ACHN (cell line): ENCODE measurements at regions not wholly inside any gene's neighbourhood (a gene's known extent, or its start where the extent isn't known, plus 50 kb on each side); places are given as distances from the start of the nearest gene placed in this dataset.
"Not testable (repeated sequence)": the region's sequence is repeated elsewhere in the genome, so short reads cannot be mapped to it uniquely, and the experiment has no call there.

Source experiments
- DNase-seq: peaks from one replicate; pipeline ENCODE4 v3.0.0-alpha.2; 2015
- in situ Hi-C: cut with HindIII; loops from 2 replicates; pipeline ENCODE4 v1.10.0; 2017; ENCODE audit warnings: low sequenced_read_pairs, low pct_ligation_motif_present, low pct_unique_long_range_greater_than_20kb

DNA sequence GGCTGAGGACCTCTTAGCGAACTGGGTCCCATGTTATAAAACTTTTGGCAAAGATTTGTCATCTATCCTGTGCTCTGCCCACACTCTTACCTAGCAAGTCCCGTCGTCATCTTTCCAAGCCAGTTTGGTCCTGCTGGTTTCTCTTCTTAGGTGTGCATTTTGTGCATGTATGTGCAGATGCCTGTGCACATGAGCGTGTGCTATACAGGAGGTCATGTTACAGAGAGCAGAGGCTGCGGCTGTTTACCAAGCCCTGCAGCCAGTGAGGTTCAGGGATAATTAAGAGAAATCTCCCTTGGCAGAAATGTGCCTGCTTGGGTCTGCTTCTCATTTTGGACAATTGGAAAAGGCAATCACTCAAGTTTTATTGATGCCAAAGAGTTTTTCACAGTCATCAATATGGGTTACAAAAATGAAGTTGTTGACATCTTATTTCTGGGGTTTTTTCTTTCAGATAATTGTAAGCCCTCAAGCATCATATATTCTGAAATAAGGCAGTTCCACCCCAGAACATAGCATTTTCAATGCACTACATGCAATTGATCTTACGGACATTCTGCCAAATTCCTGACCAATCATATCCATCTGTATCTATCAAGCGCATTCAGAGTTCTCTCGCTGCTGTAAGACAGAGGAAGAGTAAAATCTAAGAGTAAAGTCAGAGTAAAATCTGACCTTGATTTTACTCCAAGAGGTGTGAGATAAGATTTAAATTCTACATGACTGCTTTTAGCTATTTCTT is 361.4 kb upstream of the ZNF32 start:
- no peak for DNase-seq
- in situ Hi-C loops = no loop called here

DNA sequence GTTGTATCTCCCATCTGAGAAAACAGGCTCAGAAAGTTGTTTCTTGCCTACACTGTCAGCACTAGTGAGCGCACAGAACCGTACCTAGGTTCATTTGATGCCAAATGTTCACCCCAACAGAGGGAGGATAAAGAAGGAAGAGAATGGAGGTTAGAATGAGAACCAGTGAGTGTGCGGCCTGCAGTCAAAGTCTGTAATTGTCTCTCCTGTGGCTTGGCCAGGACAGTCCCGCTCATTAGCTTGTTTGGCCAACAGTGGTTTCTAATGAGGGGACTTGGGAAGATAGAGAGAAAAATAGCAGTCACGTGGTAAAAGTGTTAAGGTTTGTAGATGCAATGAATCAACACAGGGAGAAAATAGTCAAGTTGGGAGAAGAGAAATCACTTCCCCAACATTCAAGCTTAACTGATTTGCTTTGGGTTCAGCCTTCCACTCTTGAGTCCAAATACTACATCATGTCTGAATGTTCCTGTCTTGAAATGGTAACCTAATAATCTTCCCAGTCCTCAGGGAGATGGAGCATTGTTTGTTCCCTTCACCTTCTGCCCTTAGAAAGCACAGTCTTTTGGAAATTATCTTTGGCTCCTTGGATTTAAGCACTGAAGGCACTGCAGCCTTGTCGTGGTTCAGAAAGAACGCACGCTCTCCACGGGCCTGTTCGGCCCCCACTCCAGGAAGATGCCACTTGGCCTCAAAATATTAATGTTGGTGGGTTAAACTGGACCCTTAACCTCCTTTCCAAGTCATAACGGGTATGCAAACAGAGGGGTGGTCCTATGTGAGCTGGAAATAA is 360.4 kb upstream of the ZNF32 start:
- no peak for DNase-seq
- in situ Hi-C loops = no loop called here

DNA sequence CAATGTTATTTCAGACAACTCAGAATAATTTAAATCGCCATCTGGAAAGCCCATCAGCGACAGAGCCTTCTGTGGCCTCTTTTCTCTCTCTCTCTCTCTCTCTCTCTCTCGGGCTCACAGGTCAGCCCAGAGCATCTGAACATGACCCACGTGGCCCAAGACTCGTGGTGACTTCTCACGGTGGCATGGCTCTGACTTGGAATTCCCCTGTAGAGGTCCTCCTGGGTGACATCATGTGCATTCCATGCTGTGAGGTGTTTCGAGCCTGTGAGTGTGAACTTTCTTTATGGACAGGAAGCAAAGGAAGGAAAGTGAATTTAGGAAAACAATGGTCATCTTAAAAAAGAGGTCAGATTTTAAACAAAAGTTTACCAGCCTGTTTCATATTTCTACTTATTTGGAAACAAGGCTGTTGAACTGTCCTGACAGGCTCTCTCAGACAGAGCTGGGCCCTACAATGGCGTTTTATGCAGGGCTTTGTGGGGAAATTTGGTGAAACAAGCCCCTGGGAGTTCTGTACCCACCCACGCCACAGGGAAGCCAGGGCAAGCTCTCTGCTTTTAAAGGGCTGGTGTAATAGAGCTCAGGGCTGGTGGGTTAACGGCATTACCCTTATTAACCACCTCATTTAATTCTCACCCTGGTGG is 359.7 kb upstream of the ZNF32 start:
- in situ Hi-C loops = no loop called here
- DNase-seq = no peak

DNA sequence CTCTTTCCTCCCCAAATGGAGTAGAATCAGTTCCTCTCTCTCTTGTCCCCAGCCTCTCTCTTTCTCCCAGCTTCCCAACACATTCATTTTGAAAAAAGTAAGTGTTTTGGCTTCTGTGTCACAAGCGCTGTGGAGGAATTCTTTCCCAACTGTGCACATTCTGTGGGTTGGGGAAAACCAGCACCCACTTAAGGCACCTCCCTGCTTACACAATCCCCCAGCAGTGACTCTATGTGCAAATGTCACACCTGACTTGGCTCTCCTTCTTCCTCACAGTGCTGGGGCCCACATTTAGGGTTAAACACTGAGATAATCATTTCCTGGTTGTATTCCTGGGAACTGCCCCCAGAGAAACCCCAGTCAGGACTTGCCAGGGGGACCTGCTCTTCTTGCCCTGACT is 358.1 kb upstream of the ZNF32 start:
- DNase-seq = no peak
- in situ Hi-C loops = no loop called here

DNA sequence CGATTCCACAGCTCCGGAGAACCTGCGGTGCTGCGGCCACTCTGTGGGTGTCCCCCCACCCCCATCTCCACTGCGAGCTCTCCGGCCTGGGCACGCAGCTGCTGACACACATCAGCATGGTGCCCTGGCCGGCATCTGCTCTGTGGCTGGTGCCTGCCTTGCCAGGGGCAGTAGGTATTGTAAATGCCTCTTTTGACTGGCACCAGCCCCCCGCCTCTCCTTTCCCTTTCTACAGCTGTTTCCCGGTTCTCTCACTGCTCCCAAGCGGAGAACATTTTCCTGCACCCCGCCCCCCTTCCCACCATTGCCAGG is 357.1 kb upstream of the ZNF32 start:
- DNase-seq = no peak
- in situ Hi-C loops = no loop called here

DNA sequence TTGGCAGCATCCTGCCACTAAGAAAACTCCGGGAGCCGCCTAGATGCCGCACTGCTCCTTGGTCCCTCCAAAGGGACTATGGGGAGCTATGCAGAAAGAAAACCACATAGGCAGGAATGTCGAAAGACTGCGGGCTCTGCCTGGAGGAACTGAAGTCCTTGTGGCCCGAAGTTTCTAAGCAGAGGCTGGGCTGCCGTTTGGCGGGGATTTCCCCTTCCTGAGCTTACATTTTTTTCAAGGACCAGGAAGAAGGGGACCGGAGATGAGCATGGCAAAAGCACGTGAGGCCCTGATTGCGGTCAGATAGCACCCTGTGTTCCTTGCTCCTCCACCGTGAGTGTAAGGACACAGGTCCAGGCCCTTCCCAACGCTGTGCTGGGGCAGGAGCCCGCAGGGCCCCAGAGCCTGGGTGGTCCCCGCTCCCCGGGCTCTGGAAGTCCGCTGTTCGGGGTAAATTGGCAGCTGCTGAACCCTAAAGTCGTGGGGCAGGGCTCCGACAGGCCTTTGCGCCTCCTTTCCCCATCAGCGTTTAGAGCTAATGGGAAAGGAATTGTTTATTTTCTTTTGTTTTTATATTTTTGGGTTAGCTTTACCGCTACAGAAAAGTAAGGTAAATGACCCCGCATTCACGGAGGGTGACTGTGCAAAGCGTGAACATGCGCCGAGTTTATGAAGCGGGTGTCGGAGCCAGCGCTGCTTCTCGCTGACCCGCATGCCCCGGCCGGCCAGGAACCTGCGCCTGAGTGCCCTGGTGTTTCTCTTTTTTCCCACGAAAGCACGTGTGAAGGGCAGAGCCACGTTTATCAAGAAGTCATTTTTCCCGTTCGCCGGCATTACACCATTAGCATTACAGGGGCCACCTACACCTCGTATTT is 356.5 kb upstream of the ZNF32 start:
- in situ Hi-C loops = no loop called here
- DNase-seq = no peak

DNA sequence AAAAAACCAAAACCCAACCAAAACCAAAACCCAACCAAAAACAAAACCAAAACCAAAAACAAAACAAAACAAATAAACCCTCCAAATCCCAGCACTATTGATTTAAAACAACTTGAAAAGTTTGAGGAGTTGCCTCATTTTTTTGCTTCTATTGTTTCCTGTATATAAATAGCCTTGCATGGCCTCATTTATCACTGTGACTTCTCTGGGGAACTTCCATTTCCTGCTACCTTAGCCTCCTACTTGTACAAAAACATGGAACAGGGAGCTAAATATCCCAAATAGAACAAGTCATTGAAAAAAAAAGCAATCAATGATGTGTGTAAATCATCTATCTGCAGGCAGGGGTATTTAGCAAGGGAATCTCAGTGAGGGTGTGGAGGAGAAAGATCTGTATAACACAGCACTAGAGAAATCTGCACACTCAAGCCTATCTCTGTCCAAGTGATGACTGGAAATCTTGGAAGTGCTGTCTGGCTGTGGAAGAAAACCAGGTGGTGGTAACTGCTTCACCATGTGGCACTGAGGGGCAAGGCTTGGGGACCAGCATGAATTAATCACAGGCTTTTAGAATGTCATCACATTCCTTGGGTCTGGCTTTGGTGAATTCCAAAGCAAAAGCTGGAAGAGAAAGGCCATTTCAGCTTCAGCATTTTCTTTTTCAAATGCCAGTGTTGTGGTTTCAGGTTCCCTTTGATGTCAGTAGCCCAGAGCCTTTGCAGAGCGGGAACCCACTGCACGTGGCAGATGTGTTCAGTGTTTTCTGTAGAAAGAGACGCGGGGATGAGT is 349.5 kb upstream of the ZNF32 start:
- in situ Hi-C loops = no loop called here
- no peak for DNase-seq

DNA sequence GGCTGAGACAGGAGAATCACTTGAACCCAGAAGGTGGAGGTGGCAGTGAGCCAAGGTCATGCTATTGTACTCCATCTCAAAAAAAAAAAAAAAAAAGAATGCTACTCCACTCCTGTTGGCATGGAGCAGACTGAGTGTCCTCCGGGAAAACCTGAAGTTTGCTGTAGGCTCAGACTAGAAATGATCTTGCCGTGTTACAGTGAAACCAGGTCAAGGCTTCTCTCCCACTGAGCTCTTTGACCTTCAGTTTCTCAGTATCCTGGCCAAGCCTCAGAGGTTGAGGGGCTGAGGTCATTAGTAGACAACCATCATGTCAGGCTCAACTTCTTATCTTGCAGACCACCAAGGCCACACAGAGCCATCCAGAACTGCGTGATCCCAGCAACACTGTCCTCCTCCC is 348.6 kb upstream of the ZNF32 start:
- in situ Hi-C loops = no loop called here
- DNase-seq = no peak

DNA sequence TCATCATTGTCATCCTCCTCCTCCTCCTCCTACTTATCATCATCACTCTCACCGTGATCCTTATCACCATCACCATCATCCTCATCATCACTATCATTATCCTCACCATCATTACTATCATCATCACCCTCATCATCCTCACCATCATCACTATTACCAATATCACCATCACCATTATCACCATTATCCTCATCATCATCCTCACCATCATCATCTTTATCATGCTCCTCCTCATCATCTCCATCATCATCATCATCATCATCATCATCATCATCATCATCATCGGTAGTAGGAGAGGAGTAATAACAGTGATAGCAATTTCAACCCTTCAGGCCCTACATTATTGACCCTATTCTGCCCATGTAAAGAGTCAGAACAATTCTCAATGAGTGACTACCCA is 345.9 kb upstream of the ZNF32 start:
- in situ Hi-C loops = no loop called here
- no peak for DNase-seq

DNA sequence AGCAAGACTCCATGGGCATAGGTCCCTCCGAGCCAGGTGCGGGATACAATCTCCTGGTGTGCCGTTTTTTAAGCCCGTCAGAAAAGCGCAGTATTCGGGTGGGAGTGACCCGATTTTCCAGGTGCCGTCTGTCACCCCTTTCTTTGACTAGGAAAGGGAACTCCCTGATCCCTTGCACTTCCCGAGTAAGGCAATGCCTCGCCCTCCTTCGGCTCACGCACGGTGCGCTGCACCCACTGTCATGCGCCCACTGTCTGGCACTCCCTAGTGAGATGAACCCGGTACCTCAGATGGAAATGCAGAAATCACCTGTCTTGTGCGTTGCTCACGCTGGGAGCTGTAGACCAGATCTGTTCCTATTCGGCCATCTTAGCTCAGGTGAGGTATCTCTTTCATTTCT is 344.1 kb upstream of the ZNF32 start:
- in situ Hi-C loops, DNase-seq: not testable (repeated sequence)

DNA sequence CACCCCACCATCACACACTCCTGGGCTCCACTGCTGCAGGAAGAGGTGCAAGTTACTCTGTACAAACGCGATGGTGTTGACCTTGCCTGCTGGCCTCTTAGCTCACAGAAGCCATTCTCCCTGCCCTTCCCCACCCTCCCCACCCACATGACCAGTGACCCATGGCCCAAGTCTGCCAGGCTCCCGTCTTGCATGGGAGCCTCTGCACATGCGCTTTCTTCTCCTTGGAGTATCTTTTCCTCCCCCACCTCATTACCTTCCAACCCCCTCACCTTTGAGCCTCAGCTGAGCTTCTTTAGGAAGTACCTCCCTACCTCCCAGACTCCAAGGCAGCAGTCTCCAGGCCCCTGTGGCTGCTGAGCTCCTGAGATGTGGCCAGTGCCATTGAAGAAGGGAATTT is 337.7 kb upstream of the ZNF32 start:
- in situ Hi-C loops = no loop called here
- DNase-seq = no peak

DNA sequence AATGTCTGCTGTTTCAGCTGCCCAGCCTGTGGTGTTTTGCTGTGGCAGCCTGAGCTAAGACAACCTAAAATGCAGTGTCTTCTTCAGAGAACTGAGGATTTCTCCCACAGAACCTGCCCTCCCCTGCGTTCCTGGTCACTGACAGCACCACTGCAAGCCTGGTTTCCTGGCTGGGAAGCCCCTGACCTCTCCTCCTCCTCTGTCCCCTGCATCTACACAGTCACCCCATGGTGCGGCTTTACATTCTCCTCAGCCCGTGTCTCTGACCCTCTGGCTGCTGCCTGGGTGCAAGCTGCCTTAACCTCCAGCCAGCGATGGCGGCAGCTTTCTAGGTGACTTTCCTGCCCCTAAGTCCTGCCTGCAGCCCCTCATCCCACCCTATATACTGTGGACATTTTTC is 337.3 kb upstream of the ZNF32 start:
- in situ Hi-C loops = no loop called here
- no peak for DNase-seq

DNA sequence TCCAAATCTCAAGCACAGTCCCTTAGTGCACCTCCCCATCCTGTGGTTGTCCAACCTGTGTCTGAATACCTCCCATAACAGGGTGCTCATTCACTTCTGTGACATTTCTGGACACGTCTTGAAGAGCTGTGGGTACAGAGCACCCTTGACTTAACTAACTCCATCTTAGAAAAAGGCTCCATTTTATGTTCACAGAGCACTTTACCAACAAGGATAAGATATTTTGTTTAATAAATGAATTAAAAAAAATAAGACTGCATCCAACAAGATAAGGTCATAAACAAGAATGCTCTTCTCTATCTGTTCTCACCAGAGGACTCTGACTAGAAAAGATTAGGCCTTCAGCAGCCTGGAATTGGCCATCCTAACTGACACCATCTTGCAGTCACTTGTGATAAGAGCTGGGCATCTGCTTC is 335.2 kb upstream of the ZNF32 start:
- DNase-seq = no peak
- in situ Hi-C loops = no loop called here

DNA sequence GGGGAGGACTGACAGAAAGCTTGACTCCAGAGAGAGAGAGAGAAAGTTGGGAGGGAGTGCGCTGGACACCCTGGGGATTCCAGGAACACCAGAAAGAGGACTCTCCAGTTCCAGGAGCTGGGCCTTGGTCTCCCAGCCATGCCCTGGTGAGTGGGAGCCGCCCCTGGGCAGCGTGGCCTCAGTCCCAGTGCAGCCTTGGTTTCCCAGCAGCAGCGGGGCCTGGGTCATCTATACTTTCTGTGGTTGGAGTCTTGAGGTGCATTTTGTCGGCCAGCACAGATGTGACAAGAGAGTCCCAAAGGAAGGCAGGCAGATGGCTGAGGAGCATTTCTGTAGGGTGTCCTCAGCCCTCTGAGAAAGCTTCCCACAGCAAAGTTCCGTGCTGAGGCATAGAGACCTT is 334.7 kb upstream of the ZNF32 start:
- no peak for DNase-seq
- in situ Hi-C loops = no loop called here

DNA sequence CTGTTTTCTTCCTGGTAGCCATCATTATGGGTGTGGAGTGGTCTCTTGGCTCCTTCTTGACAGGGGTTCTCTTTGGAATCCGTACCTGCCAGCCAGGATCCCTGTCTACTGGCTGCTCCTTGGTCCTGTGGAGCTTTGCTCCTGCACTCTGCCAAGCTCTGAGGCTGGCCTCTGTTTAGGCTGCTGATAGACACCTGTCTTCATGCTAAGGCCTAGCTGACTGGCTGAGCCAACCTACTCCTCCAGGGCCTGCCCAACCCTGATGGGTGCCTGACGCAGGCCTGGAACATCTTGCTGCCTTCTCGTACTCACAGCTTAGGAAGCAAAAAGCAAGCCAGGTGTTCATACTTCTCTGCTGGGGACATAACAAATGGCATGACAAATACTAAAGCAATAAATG is 333.6 kb upstream of the ZNF32 start:
- in situ Hi-C loops = no loop called here
- no peak for DNase-seq

DNA sequence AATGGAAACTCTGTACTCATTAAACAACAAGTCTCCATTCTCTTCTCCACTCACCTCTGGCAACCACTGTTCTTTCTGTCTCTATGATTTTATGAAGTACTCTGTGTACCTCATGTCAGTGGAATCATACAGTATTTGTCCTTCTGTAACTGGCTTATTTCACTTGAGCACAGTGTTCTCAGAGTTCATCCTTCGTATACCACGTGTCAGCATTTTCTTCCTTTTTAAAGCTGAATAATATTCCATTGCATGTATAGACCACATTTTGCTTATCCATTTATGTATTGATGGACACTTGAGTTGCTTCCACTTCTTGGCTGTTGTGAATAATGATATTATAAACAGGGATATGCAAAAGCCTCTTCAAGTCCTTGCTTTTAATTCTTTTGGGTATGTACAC is 333.0 kb upstream of the ZNF32 start:
- DNase-seq = no peak
- in situ Hi-C loops = no loop called here

DNA sequence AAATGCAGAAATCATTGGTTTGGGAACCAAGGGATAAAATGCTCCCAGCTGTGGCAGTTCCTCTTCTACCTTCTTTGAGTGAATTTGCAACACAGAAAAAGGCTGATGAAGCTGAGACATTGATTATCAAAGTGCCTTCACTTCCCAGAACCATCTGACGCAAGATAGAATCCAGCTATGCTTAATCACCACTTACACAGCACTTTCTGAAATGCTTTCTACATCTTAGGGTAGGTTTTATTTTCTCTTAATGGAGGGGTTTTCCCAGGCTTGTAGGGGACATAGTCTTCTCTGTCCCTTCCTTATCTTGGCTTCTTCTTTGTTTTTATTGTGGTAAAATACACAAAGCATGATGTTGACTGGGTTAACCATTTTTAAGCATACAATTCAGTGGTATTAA is 332.6 kb upstream of the ZNF32 start:
- DNase-seq = no peak
- in situ Hi-C loops = no loop called here

DNA sequence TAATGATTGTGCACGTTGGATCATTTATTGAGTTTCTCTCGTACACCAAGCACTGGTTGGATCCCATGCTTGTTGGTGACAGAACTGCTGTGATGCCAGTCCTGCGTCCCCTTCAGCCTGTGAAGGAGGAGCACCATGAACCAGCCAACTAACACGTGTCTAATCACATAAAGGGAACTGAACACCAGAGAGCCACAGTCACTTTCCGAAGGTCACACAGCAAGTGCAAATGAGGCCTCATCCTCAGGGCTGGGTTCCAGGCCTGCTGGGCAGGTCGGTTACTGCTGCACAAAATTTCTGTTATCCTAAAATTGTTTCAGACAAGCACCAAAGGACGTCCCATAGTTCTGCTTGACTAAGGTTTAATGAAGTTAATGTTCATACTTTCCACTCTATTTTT is 332.0 kb upstream of the ZNF32 start:
- in situ Hi-C loops = no loop called here
- no peak for DNase-seq
